Osteoblast (primary cell): ENCODE measurements at regions not wholly inside any gene's neighbourhood (a gene's known extent, or its start where the extent isn't known, plus 50 kb on each side); places are given as distances from the start of the nearest gene placed in this dataset.
"Not testable (repeated sequence)": the region's sequence is repeated elsewhere in the genome, so short reads cannot be mapped to it uniquely, and the experiment has no call there.

Experiments
- DNase-seq: peaks from one replicate; pipeline ENCODE4 v3.0.0; 2011; ENCODE audit warnings: low spot score, mixed read lengths; ENCODE audit not compliant: insufficient read length; ENCODE audit errors: missing footprints
- H2AFZ ChIP-seq: 2 replicates; pipeline ENCODE4 v1.6.0; 2011; ENCODE audit warnings: mild to moderate bottlenecking, low read length
- H3K27ac ChIP-seq: 2 replicates; pipeline ENCODE4 v1.5.1; 2011; ENCODE audit warnings: mild to moderate bottlenecking, low read depth, low read length, moderate library complexity
- H3K27me3 ChIP-seq: 2 replicates; pipeline ENCODE4 v1.6.0; 2012; ENCODE audit warnings: mild to moderate bottlenecking, control low read depth, inconsistent platforms, low read length, moderate library complexity; ENCODE audit not compliant: insufficient read depth
- H3K36me3 ChIP-seq: 2 replicates; pipeline ENCODE4 v1.5.1; 2011; ENCODE audit warnings: mild to moderate bottlenecking, low read length, control low read depth, moderate library complexity; ENCODE audit not compliant: insufficient read depth
- H3K4me1 ChIP-seq: 2 replicates; pipeline ENCODE4 v1.5.1; 2011; ENCODE audit warnings: mild to moderate bottlenecking, low read length, control low read depth, moderate library complexity; ENCODE audit not compliant: insufficient read depth
- H3K4me2 ChIP-seq: 2 replicates; pipeline ENCODE4 v1.6.0; 2011; ENCODE audit warnings: mild to moderate bottlenecking, low read length; ENCODE audit not compliant: insufficient read depth
- H3K4me3 ChIP-seq: fragments of 200-600 bp; sonication (generic); 3 replicates; pipeline ENCODE4 v1.5.1; 2012; ENCODE audit warnings: mild to moderate bottlenecking, low read length, inconsistent platforms; ENCODE audit not compliant: insufficient read depth
- H3K79me2 ChIP-seq: 2 replicates; pipeline ENCODE4 v1.6.0; 2012; ENCODE audit warnings: mild to moderate bottlenecking, low read length, control low read depth, inconsistent platforms; ENCODE audit not compliant: insufficient read depth
- H3K9me3 ChIP-seq: 2 replicates; pipeline ENCODE4 v1.5.1; 2011; ENCODE audit warnings: low read depth, low read length, control low read depth
- H4K20me1 ChIP-seq: 2 replicates; pipeline ENCODE4 v1.6.0; 2012; ENCODE audit warnings: mild to moderate bottlenecking, low read length, control low read depth; ENCODE audit not compliant: insufficient read depth
- CTCF ChIP-seq: IDR thresholded peaks from 2 replicates; pipeline ENCODE4 v1.5.1; 2011; ENCODE audit warnings: mild to moderate bottlenecking, low read depth, low read length, moderate library complexity; ENCODE audit errors: extremely low read depth

GRCh38 chrX:109886122-109886761 lies 116.7 kb upstream of the TMEM164 start:
- no peaks in the 10 kb centered on the region for H3K9me3 ChIP-seq
- H2AFZ ChIP-seq = no peak overlapping the region
- H3K4me1 ChIP-seq = no peaks in the 10 kb centered on the region
- peaks cover 13% of the 10 kb centered on the region for H3K27me3 ChIP-seq
- DNase-seq = peak; percentile 55
- TF ChIP-seq CTCF = peak; percentile 84
- no peak overlapping the region for H3K27ac ChIP-seq
- H3K4me2 ChIP-seq = no peak overlapping the region
- no peaks in the 10 kb centered on the region for H3K79me2 ChIP-seq
- H3K4me3 ChIP-seq = no peak overlapping the region
- no peaks in the 10 kb centered on the region for H3K36me3 ChIP-seq
- H4K20me1 ChIP-seq = no peaks in the 10 kb centered on the region

GRCh38 chrX:109889289-109890006 lies 113.5 kb upstream of the TMEM164 start:
- no peaks in the 10 kb centered on the region for H3K4me1 ChIP-seq
- H3K4me3 ChIP-seq = no peak overlapping the region
- H3K27me3 ChIP-seq = peaks cover 25% of the 10 kb centered on the region
- H4K20me1 ChIP-seq = no peaks in the 10 kb centered on the region
- no peaks in the 10 kb centered on the region for H3K9me3 ChIP-seq
- TF ChIP-seq CTCF = peak; percentile 50
- no peak for DNase-seq
- H3K4me2 ChIP-seq = no peak overlapping the region
- H3K36me3 ChIP-seq = no peaks in the 10 kb centered on the region
- no peak overlapping the region for H2AFZ ChIP-seq
- H3K27ac ChIP-seq = no peak overlapping the region
- H3K79me2 ChIP-seq = no peaks in the 10 kb centered on the region

GRCh38 chrX:109890300-109890699 lies 112.6 kb upstream of the TMEM164 start:
- Histone ChIP-seq H3K36me3 (no peaks in the 10 kb centered on the region), H4K20me1 (no peaks in the 10 kb centered on the region), H3K4me1 (no peaks in the 10 kb centered on the region), H3K27ac (no peak overlapping the region), H3K4me3 (no peak overlapping the region), H3K27me3 (peaks cover 27% of the 10 kb centered on the region), H3K4me2 (no peak overlapping the region), H3K9me3 (no peaks in the 10 kb centered on the region), H3K79me2 (no peaks in the 10 kb centered on the region), H2AFZ (no peak overlapping the region)
- no peak for DNase-seq
- no peak for TF ChIP-seq CTCF

DNA sequence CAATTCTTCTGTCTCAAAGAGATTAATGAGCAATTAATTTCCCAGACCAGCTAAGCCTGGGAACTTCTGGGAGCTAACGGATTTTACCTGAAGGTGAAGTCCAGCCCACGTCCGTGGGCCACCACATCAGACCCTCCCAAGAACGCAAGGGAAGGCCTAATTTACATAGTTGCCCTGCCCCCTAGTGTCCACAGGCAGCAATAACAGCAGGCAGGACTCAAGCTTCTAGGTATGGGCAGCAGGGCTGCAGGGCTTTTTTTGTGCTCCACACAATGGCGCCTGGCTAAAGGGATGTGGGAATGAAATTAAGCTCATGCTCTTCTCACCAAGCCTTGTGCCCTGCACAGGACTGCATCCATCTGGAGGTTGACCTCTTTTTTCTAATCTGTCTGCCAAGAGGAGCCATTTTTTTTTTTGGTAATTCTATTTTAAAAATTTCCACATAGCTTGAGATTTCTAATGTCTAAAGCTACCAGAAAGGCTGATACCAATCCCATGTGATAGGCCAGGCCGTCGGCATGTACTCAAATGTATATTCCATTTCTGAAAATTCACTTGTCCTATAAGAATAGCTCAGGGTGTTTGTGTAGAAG lies 111.9 kb upstream of the TMEM164 start:
- Histone ChIP-seq H4K20me1 (no peaks in the 10 kb centered on the region), H3K36me3 (no peaks in the 10 kb centered on the region), H3K27ac (no peak overlapping the region), H3K4me3 (no peak overlapping the region), H3K4me1 (no peaks in the 10 kb centered on the region), H2AFZ (no peak overlapping the region), H3K79me2 (no peaks in the 10 kb centered on the region), H3K9me3 (no peaks in the 10 kb centered on the region), H3K27me3 (peaks cover 27% of the 10 kb centered on the region), H3K4me2 (peak overlapping the region; percentile 36)
- peak; percentile 94 for TF ChIP-seq CTCF
- DNase-seq = peak; percentile 67

GRCh38 chrX:109896024-109896423 lies 106.9 kb upstream of the TMEM164 start:
- not testable (repeated sequence) for H3K27ac ChIP-seq, H3K4me2 ChIP-seq, H4K20me1 ChIP-seq, H3K4me1 ChIP-seq, H3K79me2 ChIP-seq, H3K4me3 ChIP-seq, H2AFZ ChIP-seq, H3K9me3 ChIP-seq, DNase-seq, H3K36me3 ChIP-seq
- peaks cover 14% of the 10 kb centered on the region for H3K27me3 ChIP-seq
